ENCODE measurements at regions not wholly inside any gene's neighbourhood (a gene's known extent, or its start where the extent isn't known, plus 50 kb on each side); places are given as distances from the start of the nearest gene placed in this dataset.

DNA sequence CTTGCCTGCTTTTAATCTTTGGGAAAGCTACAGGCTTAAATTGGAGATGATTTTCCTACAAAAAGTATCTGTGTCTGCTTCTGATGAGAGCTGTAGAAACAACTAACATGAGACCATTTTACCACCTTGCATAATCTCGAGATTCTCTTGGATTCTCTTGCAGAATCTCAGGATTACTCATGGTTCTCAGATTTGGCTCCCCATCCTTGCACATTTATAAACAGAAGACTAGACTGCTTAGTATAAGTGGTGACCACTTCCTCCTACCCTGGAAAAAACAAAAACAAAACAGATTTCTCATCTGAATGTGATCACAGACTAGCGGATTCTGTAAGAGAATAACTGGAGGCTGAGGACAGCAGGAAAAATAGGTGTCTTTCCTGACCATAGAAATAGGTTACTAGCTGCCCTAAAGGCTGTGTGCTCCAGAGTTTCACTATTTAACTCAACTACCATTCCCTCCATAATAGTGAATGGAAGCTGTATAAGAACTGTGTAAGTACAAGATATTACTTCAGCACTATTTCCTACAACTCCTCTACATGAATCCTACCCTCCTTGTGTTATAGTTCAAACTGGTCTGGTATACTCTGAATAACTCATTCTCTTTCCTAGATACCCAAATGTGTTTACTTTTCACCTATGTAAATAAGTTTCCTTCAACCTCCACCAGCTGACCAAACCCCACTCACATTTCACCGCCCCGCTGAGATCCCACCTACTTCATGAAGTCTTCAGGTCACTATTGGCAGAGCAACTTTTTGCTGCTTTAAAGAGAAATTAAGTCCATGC is 122.2 kb upstream of the C2CD4B start:
- Mint-ChIP-seq H3K27ac (no peak overlapping the region), H3K9me3 (no peaks in the 10 kb centered on the region), H3K4me1 (ENCODE audit: low read depth) (no peaks in the 10 kb centered on the region), H3K36me3 (ENCODE audit: low read depth) (no peaks in the 10 kb centered on the region), H3K4me3 (no peak overlapping the region), H3K27me3 (peaks cover 56% of the 10 kb centered on the region)
- no peak for DNase-seq

DNA sequence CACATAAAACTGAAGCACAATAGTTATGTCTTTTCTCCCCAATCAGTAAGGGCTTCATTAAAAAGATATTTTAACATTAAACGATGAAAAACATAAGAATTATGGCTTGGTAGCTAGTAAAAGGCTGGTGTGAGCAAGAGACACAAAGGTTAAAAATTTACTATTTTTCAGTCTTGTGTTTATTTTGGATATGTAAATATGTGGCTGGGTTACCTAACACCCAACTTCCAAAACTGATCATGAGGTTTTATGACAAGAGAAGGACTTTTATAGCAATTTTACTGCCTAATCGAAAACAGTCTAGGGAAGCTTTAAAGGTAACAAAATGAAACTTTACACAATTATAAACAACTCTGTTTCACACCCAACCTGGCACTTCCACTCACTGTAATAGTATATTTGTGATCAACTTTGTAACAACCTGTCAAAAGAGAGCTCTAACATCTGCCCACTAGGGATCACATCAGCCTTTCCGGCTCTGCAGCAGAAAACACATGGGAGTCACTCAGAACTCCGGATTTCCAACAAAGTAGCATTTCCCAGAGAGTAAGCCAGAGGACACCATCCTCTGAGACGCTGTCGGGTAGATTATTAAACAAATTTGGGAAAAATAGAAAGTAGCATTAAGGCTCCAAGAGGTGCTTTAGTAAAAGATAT is 123.4 kb upstream of the C2CD4B start:
- H3K36me3 Mint-ChIP-seq (ENCODE audit: low read depth), result no peaks in the 10 kb centered on the region
- no peak for DNase-seq
- H3K4me3 Mint-ChIP-seq, result no peak overlapping the region
- H3K27ac Mint-ChIP-seq, result no peak overlapping the region
- H3K4me1 Mint-ChIP-seq (ENCODE audit: low read depth), result no peaks in the 10 kb centered on the region
- no peaks in the 10 kb centered on the region for H3K9me3 Mint-ChIP-seq
- H3K27me3 Mint-ChIP-seq, result peaks cover 61% of the 10 kb centered on the region

DNA sequence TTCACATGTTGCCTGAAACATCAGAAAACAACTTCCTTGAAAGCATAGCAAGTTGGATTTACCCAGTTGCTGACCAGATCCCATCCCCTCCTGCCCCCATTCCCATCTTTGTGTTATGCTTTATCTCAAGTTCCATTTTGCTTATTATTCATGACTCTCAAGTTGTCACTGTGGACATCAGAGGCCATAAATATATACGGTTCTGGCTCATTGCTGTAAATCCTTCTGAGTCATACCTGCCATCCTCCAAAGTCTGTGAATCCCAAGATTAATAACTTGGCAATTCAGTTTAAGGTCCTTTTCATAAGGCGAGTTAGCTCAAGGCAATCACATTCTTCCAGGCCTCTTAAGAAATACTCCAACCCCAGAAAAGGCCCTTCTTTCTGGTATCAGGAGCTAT is 126.2 kb upstream of the C2CD4B start:
- peaks cover 56% of the 10 kb centered on the region for H3K27me3 Mint-ChIP-seq
- no peak for DNase-seq
- no peaks in the 10 kb centered on the region for H3K4me1 Mint-ChIP-seq (ENCODE audit: low read depth)
- no peak overlapping the region for H3K4me3 Mint-ChIP-seq
- H3K27ac Mint-ChIP-seq, result no peak overlapping the region
- H3K36me3 Mint-ChIP-seq (ENCODE audit: low read depth), result no peaks in the 10 kb centered on the region
- no peaks in the 10 kb centered on the region for H3K9me3 Mint-ChIP-seq

DNA sequence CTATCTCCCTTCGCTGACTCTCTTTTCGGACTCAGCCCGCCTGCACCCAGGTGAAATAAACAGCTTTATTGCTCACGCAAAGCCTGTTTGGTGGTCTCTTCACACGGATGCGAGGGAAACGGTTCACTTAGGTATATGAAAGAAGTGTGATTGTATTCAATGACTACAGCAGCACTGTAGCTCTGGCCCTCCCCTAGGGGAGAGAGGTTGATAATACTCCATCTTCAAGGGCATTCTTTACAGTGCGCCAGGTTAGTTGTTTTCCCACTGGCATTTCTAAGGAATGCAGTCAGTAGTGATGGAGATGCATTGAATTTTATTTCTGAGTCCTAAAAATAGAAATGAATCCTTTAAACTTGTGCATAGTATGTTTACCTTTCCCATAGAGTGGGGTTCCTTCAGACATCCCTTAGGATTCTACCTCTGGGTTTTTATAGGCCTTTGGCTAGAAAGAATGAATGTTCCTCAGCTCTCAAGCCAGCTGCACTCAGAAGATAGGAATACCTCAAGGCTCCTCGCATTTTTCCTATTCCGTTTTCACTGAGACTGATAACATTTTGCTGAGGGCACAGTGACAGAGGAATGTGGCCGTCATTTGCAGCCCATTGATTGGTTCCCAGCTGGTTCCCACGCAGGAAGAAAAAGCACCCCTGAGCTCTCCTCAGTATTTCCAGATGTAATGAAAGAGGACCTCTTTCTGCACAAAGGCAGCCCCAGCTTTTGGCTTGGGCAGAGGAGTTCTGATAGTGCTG is 131.8 kb upstream of the C2CD4B start:
- Mint-ChIP-seq H3K9me3 (no peaks in the 10 kb centered on the region), H3K4me1 (ENCODE audit: low read depth) (no peaks in the 10 kb centered on the region), H3K4me3 (no peak overlapping the region), H3K36me3 (ENCODE audit: low read depth) (no peaks in the 10 kb centered on the region), H3K27me3 (peaks cover 46% of the 10 kb centered on the region), H3K27ac (no peak overlapping the region)
- DNase-seq, result no peak

DNA sequence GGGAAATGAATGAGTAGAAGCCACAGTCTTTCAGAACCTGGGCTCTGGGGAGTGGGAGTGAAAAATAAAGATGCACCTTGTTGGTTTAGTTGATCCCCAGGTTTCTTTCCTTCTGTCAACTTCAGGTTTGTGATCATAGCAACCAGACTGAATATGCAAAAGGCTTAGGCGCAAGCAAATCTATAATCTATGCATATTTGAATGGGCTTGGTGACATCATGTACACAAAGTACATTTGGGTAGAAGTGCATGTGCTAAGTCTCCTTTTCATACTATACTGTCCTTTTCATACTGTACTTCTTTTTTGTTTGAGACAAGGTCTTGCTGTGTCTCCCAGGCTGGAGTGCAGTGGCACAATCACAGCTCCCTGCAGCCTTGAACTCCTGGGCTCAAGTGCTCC is 132.4 kb upstream of the C2CD4B start:
- H3K4me1 Mint-ChIP-seq (ENCODE audit: low read depth), result no peaks in the 10 kb centered on the region
- DNase-seq, result no peak
- peaks cover 42% of the 10 kb centered on the region for H3K27me3 Mint-ChIP-seq
- no peak overlapping the region for H3K27ac Mint-ChIP-seq
- no peaks in the 10 kb centered on the region for H3K36me3 Mint-ChIP-seq (ENCODE audit: low read depth)
- H3K4me3 Mint-ChIP-seq, result no peak overlapping the region
- no peaks in the 10 kb centered on the region for H3K9me3 Mint-ChIP-seq

DNA sequence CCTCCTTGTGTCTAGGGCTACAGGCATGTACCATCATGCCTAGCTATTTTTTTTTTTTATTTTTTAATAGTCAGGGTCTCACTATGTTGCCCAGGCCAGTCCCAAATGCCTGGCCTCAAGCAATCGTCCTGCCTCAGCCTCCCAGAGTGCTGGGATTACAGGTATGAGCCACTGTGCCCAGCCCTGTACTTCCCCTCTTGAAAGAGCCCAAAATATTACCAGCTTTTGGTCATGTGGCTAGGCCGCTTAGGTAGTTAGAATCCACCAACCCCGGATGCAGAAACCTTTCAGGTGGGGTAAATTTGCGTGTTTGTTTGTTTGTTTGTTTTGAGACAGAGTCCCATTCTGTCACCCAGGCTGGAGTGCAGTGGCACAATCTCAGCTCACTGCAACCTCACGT is 132.8 kb upstream of the C2CD4B start:
- no peak for DNase-seq
- Mint-ChIP-seq H3K9me3 (no peaks in the 10 kb centered on the region), H3K4me3 (no peak overlapping the region), H3K36me3 (ENCODE audit: low read depth) (no peaks in the 10 kb centered on the region), H3K4me1 (ENCODE audit: low read depth) (no peaks in the 10 kb centered on the region), H3K27ac (no peak overlapping the region), H3K27me3 (peaks cover 39% of the 10 kb centered on the region)

- H3K4me1 Mint-ChIP-seq (ENCODE audit: low read depth), result no peaks in the 10 kb centered on the region
- no peak overlapping the region for H3K27ac Mint-ChIP-seq
- peaks cover 31% of the 10 kb centered on the region for H3K27me3 Mint-ChIP-seq
- H3K4me3 Mint-ChIP-seq, result no peak overlapping the region
- no peaks in the 10 kb centered on the region for H3K9me3 Mint-ChIP-seq
- H3K36me3 Mint-ChIP-seq (ENCODE audit: low read depth), result no peaks in the 10 kb centered on the region
- DNase-seq, result no peak
Measured at GRCh38 chr15:62298811-62299210, 133.7 kb upstream of the C2CD4B start.

DNA sequence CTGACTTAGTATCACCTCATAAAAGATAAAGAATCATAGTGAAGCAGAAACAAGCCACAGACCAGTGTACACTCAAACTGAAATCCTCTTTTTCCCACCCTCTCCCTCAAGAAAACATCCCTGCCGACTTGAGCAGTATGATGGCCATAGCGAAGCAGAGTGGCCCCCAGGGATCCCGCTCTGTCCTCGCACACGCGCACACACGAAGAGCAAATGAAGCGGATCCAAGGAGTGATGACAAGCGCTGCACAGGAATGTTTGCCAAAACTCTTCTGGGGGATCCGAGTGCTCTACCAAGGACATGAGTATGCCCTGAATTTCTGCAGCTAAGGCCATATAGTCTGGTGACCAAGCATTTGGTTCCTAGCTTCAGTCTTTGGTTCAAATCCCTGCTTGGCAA is 134.5 kb upstream of the C2CD4B start:
- no peak for DNase-seq
- H3K4me3 Mint-ChIP-seq, result no peak overlapping the region
- no peaks in the 10 kb centered on the region for H3K4me1 Mint-ChIP-seq (ENCODE audit: low read depth)
- H3K27ac Mint-ChIP-seq, result no peak overlapping the region
- no peaks in the 10 kb centered on the region for H3K9me3 Mint-ChIP-seq
- peaks cover 31% of the 10 kb centered on the region for H3K27me3 Mint-ChIP-seq
- H3K36me3 Mint-ChIP-seq (ENCODE audit: low read depth), result no peaks in the 10 kb centered on the region

- H3K4me3 Mint-ChIP-seq, result no peak overlapping the region
- H3K27ac Mint-ChIP-seq, result no peak overlapping the region
- no peaks in the 10 kb centered on the region for H3K9me3 Mint-ChIP-seq
- no peak for DNase-seq
- H3K36me3 Mint-ChIP-seq (ENCODE audit: low read depth), result no peaks in the 10 kb centered on the region
- peaks cover 45% of the 10 kb centered on the region for H3K27me3 Mint-ChIP-seq
- peaks cover 3% of the 10 kb centered on the region for H3K4me1 Mint-ChIP-seq (ENCODE audit: low read depth)
Measured at GRCh38 chr15:62301993-62302675, 137.0 kb upstream of the C2CD4B start.

DNA sequence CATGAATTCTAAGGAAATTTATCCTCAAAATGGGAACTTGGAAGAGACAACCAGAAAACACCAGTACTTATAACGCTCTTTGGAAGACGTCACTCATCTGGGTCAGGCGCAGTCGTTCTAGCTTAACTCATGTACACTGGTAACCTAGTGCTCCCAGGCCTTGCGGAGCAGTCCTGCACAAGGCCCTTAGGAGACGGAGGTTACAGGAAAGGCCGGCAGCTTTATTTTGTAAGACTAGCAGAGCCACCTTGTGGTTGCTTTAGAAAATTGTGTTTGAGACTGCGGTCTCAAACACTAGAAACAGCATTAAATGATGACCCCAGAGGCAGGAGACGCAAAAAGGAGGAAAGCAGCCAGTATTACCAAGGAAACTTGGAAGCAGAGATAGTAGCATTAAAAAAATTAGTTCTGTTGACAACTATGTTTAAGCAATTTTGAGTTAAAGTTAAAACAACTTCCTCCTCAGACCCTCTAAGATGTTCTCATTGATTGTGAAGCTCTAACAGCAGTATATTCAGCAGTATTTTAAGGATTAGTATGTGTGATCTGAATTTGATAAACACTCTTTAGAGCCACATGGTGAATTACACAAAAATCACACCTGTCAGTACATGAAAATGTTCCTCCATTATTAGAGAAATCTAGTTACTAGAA is 141.9 kb upstream of the C2CD4B start:
- Mint-ChIP-seq H3K27ac (no peak overlapping the region), H3K4me3 (no peak overlapping the region), H3K36me3 (ENCODE audit: low read depth) (no peaks in the 10 kb centered on the region), H3K9me3 (peaks cover 1% of the 10 kb centered on the region), H3K4me1 (ENCODE audit: low read depth) (peaks cover 3% of the 10 kb centered on the region), H3K27me3 (peaks cover 47% of the 10 kb centered on the region)
- peak; percentile 28 for DNase-seq

GRCh38 chr15:62307551-62307950 is 142.5 kb upstream of the C2CD4B start:
- no peaks in the 10 kb centered on the region for H3K36me3 Mint-ChIP-seq (ENCODE audit: low read depth)
- DNase-seq, result no peak
- H3K9me3 Mint-ChIP-seq, result peaks cover 4% of the 10 kb centered on the region
- no peak overlapping the region for H3K4me3 Mint-ChIP-seq
- no peak overlapping the region for H3K27ac Mint-ChIP-seq
- H3K27me3 Mint-ChIP-seq, result peaks cover 52% of the 10 kb centered on the region
- H3K4me1 Mint-ChIP-seq (ENCODE audit: low read depth), result peaks cover 3% of the 10 kb centered on the region

DNA sequence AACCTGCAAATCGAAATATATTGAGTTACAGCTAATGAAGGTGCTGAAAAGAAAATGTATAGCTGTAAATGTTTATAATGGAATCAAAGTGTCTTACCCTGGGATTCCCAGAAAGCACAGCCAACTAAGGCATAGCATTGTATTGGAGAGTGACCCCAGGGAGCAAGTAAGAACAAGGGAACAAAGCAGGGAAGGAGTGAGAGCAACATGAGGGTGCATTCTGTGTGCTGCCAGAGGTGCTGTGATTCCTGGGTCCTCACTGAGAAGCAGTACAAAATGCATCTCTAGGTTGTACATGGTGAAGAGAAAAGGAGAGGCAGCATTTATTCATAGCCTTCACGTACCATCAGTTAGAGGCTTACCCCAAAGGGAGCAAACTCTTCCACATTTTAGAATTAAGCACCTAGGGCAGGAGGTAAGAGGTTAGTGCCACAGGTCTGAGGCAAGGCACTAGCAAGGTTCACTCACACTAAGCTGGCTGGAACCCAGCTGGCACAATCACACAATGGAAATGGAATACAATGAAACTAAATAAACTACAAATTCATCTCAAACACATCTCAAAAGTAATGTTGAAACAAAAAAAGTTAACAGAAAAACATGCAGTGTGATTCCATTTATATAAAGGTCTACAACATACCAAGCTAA is 151.5 kb upstream of the C2CD4B start:
- peaks cover 26% of the 10 kb centered on the region for H3K27me3 Mint-ChIP-seq
- no peak for DNase-seq
- no peaks in the 10 kb centered on the region for H3K4me1 Mint-ChIP-seq (ENCODE audit: low read depth)
- H3K9me3 Mint-ChIP-seq, result peaks cover 4% of the 10 kb centered on the region
- no peak overlapping the region for H3K27ac Mint-ChIP-seq
- no peak overlapping the region for H3K4me3 Mint-ChIP-seq
- no peaks in the 10 kb centered on the region for H3K36me3 Mint-ChIP-seq (ENCODE audit: low read depth)

DNA sequence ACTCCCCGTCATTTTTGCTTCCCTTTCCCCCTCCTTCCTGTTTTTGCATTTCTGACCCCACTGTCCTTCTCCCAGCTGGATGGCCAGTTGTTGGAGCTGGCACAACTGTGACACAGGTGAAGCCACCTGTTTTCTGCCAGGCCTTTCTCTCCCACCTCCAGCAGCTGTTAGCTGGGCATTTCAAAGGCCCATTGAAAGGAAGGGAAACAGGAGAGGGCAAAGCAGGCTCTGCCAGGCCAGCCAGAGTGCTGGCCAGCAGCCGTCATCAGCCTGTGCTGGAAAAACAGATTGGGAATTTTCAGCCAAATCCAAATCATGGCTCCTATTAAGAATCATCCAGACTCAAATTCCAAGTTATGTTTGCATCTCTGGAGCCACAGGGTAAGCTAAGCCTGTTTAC is 155.2 kb upstream of the C2CD4B start:
- DNase-seq, result no peak
- Mint-ChIP-seq H3K4me3 (no peak overlapping the region), H3K9me3 (no peaks in the 10 kb centered on the region), H3K36me3 (ENCODE audit: low read depth) (no peaks in the 10 kb centered on the region), H3K27ac (no peak overlapping the region), H3K27me3 (peaks cover 22% of the 10 kb centered on the region), H3K4me1 (ENCODE audit: low read depth) (no peaks in the 10 kb centered on the region)

All from activated T-cell treated with anti-CD3 and anti-CD28 coated beads, Interleukin-2, amount 50 U/mL, for 24 hours (primary cell).